Prostate gland (tissue), 2 donors: ENCODE measurements at regions not wholly inside any gene's neighbourhood (a gene's known extent, or its start where the extent isn't known, plus 50 kb on each side); places are given as distances from the start of the nearest gene placed in this dataset.

Source experiments
- CTCF ChIP-seq, 4 experiments: fragments of 200-600 bp in 2 of 4; fragments of 450-650 bp in 2 of 4; sonication (generic) in 2 of 4; IDR thresholded peaks; 1 replicate in 3 of 4; 2 replicates in 1 of 4; pipeline ENCODE4 v1.5.1; 2016 to 2019; ENCODE audit warnings: antibody characterized with exemption in 4 of 4, mild to moderate bottlenecking in 2 of 4, moderate library complexity in 2 of 4
- POLR2A ChIP-seq: fragments of 450-650 bp; IDR thresholded peaks from one replicate; pipeline ENCODE4 v1.6.1; 2016; ENCODE audit warnings: antibody characterized with exemption, mild to moderate bottlenecking

GRCh38 chr11:98101329-98101728, 919.4 kb upstream of the CNTN5 start:
- TF ChIP-seq POLR2A (no peak), CTCF (IDR thresholded peaks at IDR 0.05) (no peak)
